ENCODE measurements at regions not wholly inside any gene's neighbourhood (a gene's known extent, or its start where the extent isn't known, plus 50 kb on each side); places are given as distances from the start of the nearest gene placed in this dataset.

DNA sequence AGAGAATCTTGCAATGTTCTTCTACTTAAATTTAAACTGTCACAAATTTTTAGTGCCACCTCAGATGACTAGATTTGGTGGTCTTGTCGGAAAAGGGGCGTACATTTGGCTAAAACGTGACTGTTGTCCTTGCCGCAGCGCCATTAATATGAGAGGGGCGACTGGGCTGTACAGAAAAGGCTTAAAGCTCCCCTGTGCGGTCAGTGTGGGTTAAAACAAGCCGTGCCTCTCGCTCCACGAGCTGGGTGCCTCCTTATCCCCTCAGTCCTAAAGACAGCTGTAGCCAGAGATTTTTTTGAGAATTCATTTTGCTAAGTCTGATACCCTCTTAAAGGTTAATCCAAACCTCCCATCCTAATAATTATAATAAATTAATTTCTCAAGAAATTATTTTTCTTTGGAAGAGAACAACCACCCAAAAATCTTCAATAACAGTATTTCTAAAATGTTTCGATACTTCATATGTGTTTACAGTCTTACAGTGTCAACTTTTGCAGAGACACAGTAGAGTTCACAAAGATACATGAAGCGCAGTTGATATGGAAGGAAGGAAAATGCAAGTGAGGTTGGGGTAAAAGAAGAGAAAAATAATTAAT lies 68.6 kb downstream of the C7orf25 start:
- TF ChIP-seq EZH2 (IDR thresholded peaks at IDR 0.05; ENCODE audit: borderline replicate concordance, low read depth, low read length, severe bottlenecking) (no peak), POLR2A (IDR thresholded peaks at IDR 0.05; ENCODE audit: low read depth, low read length) (no peak), POLR2AphosphoS5 (IDR thresholded peaks at IDR 0.05; ENCODE audit: insufficient read depth, low read depth, low read length) (no peak), FOS (IDR thresholded peaks at IDR 0.05; ENCODE audit: borderline replicate concordance, insufficient read depth, low read length) (no peak)
- TF ChIP-seq, protein P1, sequence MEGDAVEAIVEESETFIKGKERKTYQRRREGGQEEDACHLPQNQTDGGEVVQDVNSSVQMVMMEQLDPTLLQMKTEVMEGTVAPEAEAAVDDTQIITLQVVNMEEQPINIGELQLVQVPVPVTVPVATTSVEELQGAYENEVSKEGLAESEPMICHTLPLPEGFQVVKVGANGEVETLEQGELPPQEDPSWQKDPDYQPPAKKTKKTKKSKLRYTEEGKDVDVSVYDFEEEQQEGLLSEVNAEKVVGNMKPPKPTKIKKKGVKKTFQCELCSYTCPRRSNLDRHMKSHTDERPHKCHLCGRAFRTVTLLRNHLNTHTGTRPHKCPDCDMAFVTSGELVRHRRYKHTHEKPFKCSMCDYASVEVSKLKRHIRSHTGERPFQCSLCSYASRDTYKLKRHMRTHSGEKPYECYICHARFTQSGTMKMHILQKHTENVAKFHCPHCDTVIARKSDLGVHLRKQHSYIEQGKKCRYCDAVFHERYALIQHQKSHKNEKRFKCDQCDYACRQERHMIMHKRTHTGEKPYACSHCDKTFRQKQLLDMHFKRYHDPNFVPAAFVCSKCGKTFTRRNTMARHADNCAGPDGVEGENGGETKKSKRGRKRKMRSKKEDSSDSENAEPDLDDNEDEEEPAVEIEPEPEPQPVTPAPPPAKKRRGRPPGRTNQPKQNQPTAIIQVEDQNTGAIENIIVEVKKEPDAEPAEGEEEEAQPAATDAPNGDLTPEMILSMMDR (IDR thresholded peaks at IDR 0.05; ENCODE audit: extremely low read depth in 1 of 2, insufficient read depth in 1 of 2, low read depth in 1 of 2, low read length in 2 of 2) = peak; percentile 50 to 61
- TF ChIP-seq, protein P2, sequence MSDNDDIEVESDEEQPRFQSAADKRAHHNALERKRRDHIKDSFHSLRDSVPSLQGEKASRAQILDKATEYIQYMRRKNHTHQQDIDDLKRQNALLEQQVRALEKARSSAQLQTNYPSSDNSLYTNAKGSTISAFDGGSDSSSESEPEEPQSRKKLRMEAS (IDR thresholded peaks at IDR 0.05; ENCODE audit: insufficient read depth, insufficient read length) = no peak
